Psoas muscle (tissue), 7 donors: ENCODE measurements at regions not wholly inside any gene's neighbourhood (a gene's known extent, or its start where the extent isn't known, plus 50 kb on each side); places are given as distances from the start of the nearest gene placed in this dataset.

Experiments used
- ATAC-seq, 4 donors: fragments of 200-7000 bp; cut with Tn5 transposase; one replicate each; pipeline ENCODE4 v1.9.1; 2020; ENCODE audit warnings: moderate library complexity in 3 of 4, mild to moderate bottlenecking in 2 of 4
- DNase-seq, 2 donors: peaks; one replicate each; pipeline ENCODE4 v3.0.0-alpha.2; 2020
- H3K27ac ChIP-seq: fragments of 200-600 bp; one replicate; pipeline ENCODE4 v1.8.0; 2022
- H3K27me3 ChIP-seq, 3 donors: fragments of 200-600 bp in 1 of 3; one replicate each; pipeline versions ENCODE4 v1.6.1 to v1.8.0; 2013 to 2022; ENCODE audit warnings: low read length in 2 of 3, mild to moderate bottlenecking in 2 of 3, moderate library complexity in 1 of 3; ENCODE audit not compliant: insufficient read depth in 3 of 3
- H3K36me3 ChIP-seq, 2 donors: fragments of 200-600 bp in 1 of 2; one replicate each; pipeline versions ENCODE4 v1.6.1 to v1.8.0; 2013 to 2022; ENCODE audit warnings: low read depth in 1 of 2, mild to moderate bottlenecking in 1 of 2, moderate library complexity in 1 of 2; ENCODE audit not compliant: insufficient read depth in 1 of 2
- H3K4me1 ChIP-seq: fragments of 200-600 bp; one replicate; pipeline ENCODE4 v1.8.0; 2022
- H3K4me3 ChIP-seq: fragments of 200-600 bp; one replicate; pipeline ENCODE4 v1.8.0; 2022; ENCODE audit warnings: mild to moderate bottlenecking
- H3K9me3 ChIP-seq: fragments of 200-600 bp; one replicate; pipeline ENCODE4 v1.8.0; 2022
- WGBS, 3 donors: extraction: QIAGEN DNeasy Blood & Tissue Kit; methylation state at CpG; one replicate each; pipeline versions ENCODE4 v1.1.6 to v1.1.7; 2013; 5-methylcytosine and 5-hydroxymethylcytosine counted together
- intact Hi-C, 2 donors: fragments of 100-400 bp; cut with DNase I; formaldehyde crosslinking; loops; one replicate each; pipeline versions ENCODE4 v1.11.0 to v1.14.2; 2022
- TF ChIP-seq, protein P1 (sequence below): fragments of 200-600 bp; IDR thresholded peaks from one replicate; pipeline ENCODE4 v1.8.0; 2022; ENCODE audit warnings: antibody characterized with exemption
- donor health status: healthy with polysubstance abuse.
- donor health status: DM: no; HTN: no; CAD: no; lungs with moderate emphysema.
- donor health status: Bipolar disorder and iron deficiency.
- donor health status: healthy.
- donor health status: DM: yes; HTN: yes; CAD: no.
- donor health status: DM: no; HTN: no; CAD: no.
- donor health status: DM: yes; HTN: yes; CAD: no.

GRCh38 chr7:156105337-156106106, 293.3 kb upstream of the SHH start:
- Histone ChIP-seq H3K27me3 (peaks cover 0 to 2% (median 0%) of the 10 kb centered on the region in 3 donors), H3K27ac (no peak overlapping the region), H3K4me1 (no peaks in the 10 kb centered on the region), H3K9me3 (no peaks in the 10 kb centered on the region), H3K36me3 (no peaks in the 10 kb centered on the region), H3K4me3 (no peak overlapping the region)
- 74 to 80% (median 76%) methylated on average over 32 to 34 of the region's 34 CpGs for WGBS, 3 donors
- no peak for ATAC-seq
- intact Hi-C loops: no loop called here
- DNase-seq: no peak
- TF ChIP-seq, protein P1, sequence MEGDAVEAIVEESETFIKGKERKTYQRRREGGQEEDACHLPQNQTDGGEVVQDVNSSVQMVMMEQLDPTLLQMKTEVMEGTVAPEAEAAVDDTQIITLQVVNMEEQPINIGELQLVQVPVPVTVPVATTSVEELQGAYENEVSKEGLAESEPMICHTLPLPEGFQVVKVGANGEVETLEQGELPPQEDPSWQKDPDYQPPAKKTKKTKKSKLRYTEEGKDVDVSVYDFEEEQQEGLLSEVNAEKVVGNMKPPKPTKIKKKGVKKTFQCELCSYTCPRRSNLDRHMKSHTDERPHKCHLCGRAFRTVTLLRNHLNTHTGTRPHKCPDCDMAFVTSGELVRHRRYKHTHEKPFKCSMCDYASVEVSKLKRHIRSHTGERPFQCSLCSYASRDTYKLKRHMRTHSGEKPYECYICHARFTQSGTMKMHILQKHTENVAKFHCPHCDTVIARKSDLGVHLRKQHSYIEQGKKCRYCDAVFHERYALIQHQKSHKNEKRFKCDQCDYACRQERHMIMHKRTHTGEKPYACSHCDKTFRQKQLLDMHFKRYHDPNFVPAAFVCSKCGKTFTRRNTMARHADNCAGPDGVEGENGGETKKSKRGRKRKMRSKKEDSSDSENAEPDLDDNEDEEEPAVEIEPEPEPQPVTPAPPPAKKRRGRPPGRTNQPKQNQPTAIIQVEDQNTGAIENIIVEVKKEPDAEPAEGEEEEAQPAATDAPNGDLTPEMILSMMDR: no peak

DNA sequence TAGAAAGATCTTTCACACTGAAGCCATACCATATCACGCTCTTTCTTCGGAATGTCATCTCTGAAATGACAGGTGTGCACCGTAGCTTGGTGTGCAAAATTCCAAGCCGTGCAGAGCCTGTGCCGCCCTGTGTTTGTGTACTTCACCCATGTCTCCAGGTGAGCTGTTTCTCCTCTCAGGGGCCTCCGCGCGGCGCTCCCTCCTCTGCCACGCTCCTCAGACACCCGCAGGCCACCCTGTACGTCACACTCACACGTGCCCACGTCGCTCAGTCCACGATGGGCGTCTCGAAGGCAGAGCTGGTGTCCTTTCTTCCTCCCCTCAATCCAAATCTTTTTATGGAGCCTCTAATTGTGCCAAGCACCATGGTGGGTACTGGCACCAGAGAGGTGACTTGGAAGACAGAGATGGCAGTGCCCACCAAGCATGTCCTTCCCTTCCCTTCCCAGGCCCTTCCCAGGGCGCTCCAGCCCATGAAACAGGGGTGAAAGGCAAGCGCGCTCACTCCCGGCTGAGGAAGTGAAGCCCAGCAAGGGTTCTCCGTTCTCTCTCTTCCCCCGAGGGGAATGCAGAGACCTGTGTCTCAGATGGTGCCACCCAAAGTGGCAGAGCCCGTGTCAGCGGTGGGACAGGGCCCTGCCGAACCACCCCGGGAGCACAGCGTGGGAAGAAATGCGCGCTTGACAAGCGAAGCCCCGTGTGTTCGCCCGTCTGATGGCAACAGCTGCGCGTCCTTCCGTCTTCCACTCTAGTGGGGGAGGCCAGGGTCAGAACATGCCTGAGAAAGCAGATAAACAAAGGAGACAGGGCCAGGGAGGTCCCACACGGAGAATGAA, 292.5 kb upstream of the SHH start:
- WGBS, 3 donors: 70 to 75% (median 72%) methylated on average over 37 to 39 of the region's 39 CpGs
- Histone ChIP-seq H3K27ac (no peak overlapping the region), H3K4me1 (no peaks in the 10 kb centered on the region), H3K36me3 (no peaks in the 10 kb centered on the region), H3K9me3 (no peaks in the 10 kb centered on the region), H3K27me3 (peaks cover 0 to 2% (median 0%) of the 10 kb centered on the region in 3 donors), H3K4me3 (no peak overlapping the region)
- DNase-seq (no peak), ATAC-seq (no peak)
- intact Hi-C loops: no loop called here
- TF ChIP-seq, protein P1: no peak

DNA sequence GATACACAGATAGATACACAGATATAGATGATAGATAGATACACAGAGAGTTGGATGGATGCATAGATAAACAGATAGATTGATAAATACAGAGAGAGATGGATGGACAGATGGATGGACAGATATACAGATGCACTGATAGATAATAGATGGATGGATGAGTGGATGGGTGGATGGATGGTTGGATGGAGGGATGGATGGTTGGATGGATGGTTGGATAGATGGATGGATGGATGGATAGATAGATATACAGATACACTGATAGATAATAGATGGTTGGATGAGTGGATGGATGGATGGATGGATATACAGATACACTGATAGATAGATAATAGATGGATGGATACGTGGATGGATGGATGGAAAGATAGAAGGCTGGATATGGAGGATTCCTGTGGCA, 290.0 kb upstream of the SHH start:
- WGBS, 3 donors: 53 to 76% (median 75%) methylated on average over 1 of the region's 1 CpG
- ATAC-seq: no peak
- DNase-seq: no peak
- Histone ChIP-seq H3K4me3 (no peak overlapping the region), H3K4me1 (no peaks in the 10 kb centered on the region), H3K27me3 (peaks cover 0 to 2% (median 0%) of the 10 kb centered on the region in 3 donors), H3K27ac (no peak overlapping the region), H3K9me3 (no peaks in the 10 kb centered on the region), H3K36me3 (no peaks in the 10 kb centered on the region)
- intact Hi-C loops: no loop called here
- TF ChIP-seq, protein P1: no peak

DNA sequence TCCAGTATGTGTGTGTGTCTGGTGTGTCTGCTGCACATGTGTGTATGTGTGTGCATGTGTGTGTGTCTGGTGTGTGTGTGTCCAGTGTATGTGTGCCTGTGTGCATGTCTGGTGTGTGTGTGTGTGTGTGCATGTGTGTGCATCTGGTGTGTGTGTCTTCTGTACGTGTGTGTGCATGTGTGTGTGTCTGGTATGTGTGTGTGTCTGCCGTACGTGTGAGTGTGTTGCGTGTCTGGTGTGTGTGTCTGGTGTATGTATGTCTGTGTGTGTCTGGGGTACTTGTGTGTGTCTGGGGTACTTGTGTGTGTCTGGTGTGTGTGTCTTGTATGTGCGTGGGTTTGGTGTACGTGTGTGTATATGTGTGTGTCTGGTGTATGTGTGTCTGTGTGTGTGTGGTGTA, 289.1 kb upstream of the SHH start:
- no peak for ATAC-seq
- TF ChIP-seq, protein P1: no peak
- intact Hi-C loops: no loop called here
- Histone ChIP-seq H3K4me3 (no peak overlapping the region), H3K27me3 (peaks cover 0 to 2% (median 0%) of the 10 kb centered on the region in 3 donors), H3K4me1 (no peaks in the 10 kb centered on the region), H3K36me3 (no peaks in the 10 kb centered on the region), H3K27ac (no peak overlapping the region), H3K9me3 (no peaks in the 10 kb centered on the region)
- 88 to 98% (median 96%) methylated on average over 6 of the region's 6 CpGs for WGBS, 3 donors
- no peak for DNase-seq
